DOHH2 (cell line): ENCODE measurements at regions not wholly inside any gene's neighbourhood (a gene's known extent, or its start where the extent isn't known, plus 50 kb on each side); places are given as distances from the start of the nearest gene placed in this dataset.

Source experiments
- EZH2phosphoT487 ChIP-seq: fragments of 200-600 bp; sonication (generic); IDR thresholded peaks from 2 replicates; pipeline ENCODE4 v1.6.1; 2017; ENCODE audit warnings: borderline replicate concordance, mild to moderate bottlenecking, antibody characterized with exemption, low read length, moderate library complexity, mixed read lengths
- TF ChIP-seq, protein P1 (sequence below): fragments of 200-600 bp; sonication (generic); IDR thresholded peaks from one replicate; pipeline ENCODE4 v1.5.1; 2014; ENCODE audit warnings: antibody characterized with exemption, mild to moderate bottlenecking, low read depth, low read length; ENCODE audit not compliant: poor library complexity, severe bottlenecking

- TF ChIP-seq, protein P1, sequence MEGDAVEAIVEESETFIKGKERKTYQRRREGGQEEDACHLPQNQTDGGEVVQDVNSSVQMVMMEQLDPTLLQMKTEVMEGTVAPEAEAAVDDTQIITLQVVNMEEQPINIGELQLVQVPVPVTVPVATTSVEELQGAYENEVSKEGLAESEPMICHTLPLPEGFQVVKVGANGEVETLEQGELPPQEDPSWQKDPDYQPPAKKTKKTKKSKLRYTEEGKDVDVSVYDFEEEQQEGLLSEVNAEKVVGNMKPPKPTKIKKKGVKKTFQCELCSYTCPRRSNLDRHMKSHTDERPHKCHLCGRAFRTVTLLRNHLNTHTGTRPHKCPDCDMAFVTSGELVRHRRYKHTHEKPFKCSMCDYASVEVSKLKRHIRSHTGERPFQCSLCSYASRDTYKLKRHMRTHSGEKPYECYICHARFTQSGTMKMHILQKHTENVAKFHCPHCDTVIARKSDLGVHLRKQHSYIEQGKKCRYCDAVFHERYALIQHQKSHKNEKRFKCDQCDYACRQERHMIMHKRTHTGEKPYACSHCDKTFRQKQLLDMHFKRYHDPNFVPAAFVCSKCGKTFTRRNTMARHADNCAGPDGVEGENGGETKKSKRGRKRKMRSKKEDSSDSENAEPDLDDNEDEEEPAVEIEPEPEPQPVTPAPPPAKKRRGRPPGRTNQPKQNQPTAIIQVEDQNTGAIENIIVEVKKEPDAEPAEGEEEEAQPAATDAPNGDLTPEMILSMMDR = no peak
- no peak for TF ChIP-seq EZH2phosphoT487
Observed at GRCh38 chr1:68673771-68674170, 176.9 kb upstream of the DEPDC1 start.
